Lung (tissue), 11 donors: ENCODE measurements at regions not wholly inside any gene's neighbourhood (a gene's known extent, or its start where the extent isn't known, plus 50 kb on each side); places are given as distances from the start of the nearest gene placed in this dataset.
"Not testable (repeated sequence)": the region's sequence is repeated elsewhere in the genome, so short reads cannot be mapped to it uniquely, and the experiment has no call there.

Experiments used
- ATAC-seq: fragments of 200-7000 bp; cut with Tn5 transposase; one replicate; pipeline ENCODE4 v1.9.1; 2020; ENCODE audit warnings: moderate number of reproducible peaks; ENCODE audit not compliant: insufficient read depth, low FRiP score
- DNase-seq, 3 donors: peaks; one replicate each; pipeline ENCODE4 v3.0.0-alpha.2; 2013 to 2017
- H3K27ac ChIP-seq, 2 donors: one replicate each; pipeline ENCODE4 v1.5.1; 2013; ENCODE audit warnings: mild to moderate bottlenecking in 2 of 2, moderate library complexity in 2 of 2, control low read depth in 1 of 2, inconsistent platforms in 1 of 2, low read depth in 1 of 2, low read length in 1 of 2
- H3K27me3 ChIP-seq, 3 donors: one replicate each; pipeline ENCODE4 v1.5.1; 2013; ENCODE audit warnings: low read length in 2 of 3; ENCODE audit not compliant: control insufficient read depth in 3 of 3, insufficient read depth in 3 of 3
- H3K36me3 ChIP-seq, 4 donors: one replicate each; pipeline ENCODE4 v1.5.1; 2013; ENCODE audit warnings: low read length in 4 of 4, mild to moderate bottlenecking in 1 of 4, moderate library complexity in 1 of 4; ENCODE audit not compliant: control insufficient read depth in 4 of 4, insufficient read depth in 4 of 4
- H3K4me1 ChIP-seq, 5 donors: one replicate each; pipeline ENCODE4 v1.5.1; 2013; ENCODE audit warnings: low read length in 5 of 5, mild to moderate bottlenecking in 2 of 5, moderate library complexity in 1 of 5; ENCODE audit not compliant: control insufficient read depth in 5 of 5, insufficient read depth in 5 of 5
- H3K4me3 ChIP-seq: one replicate; pipeline ENCODE4 v1.5.1; 2013; ENCODE audit warnings: mild to moderate bottlenecking, control low read depth, moderate library complexity
- H3K9ac ChIP-seq, 2 donors: one replicate each; pipeline ENCODE4 v1.5.1; 2013; ENCODE audit warnings: low read length in 2 of 2, control low read depth in 1 of 2; ENCODE audit not compliant: insufficient read depth in 1 of 2
- H3K9me3 ChIP-seq, 4 donors: one replicate each; pipeline ENCODE4 v1.5.1; 2013; ENCODE audit warnings: low read length in 3 of 4, mild to moderate bottlenecking in 1 of 4, moderate library complexity in 1 of 4; ENCODE audit not compliant: control insufficient read depth in 4 of 4, insufficient read depth in 3 of 4
- CTCF ChIP-seq: IDR thresholded peaks from 2 replicates; pipeline ENCODE4 v1.5.1; 2012; ENCODE audit warnings: mild to moderate bottlenecking; ENCODE audit errors: control extremely low read depth, extremely low read depth
- WGBS, 2 donors: extraction: QIAGEN DNeasy Blood & Tissue Kit; methylation state at CpG; one replicate each; pipeline ENCODE4 v1.1.7; 2013; 5-methylcytosine and 5-hydroxymethylcytosine counted together
- donor health status: control.
- donor health status: control.
- donor health status: Bipolar disorder and iron deficiency.
- donor health status: healthy.
- donor health status: DM: yes; HTN: yes; CAD: no.

- H3K9ac ChIP-seq = no peak overlapping the region
- no peaks in the 10 kb centered on the region for H3K4me1 ChIP-seq
- no peaks in the 10 kb centered on the region for H3K9me3 ChIP-seq
- no peak overlapping the region for H3K27ac ChIP-seq
- ATAC-seq (no peak), DNase-seq (no peak)
- H3K27me3 ChIP-seq = no peaks in the 10 kb centered on the region
- no peak for TF ChIP-seq CTCF
- no peaks in the 10 kb centered on the region for H3K36me3 ChIP-seq
- no peak overlapping the region for H3K4me3 ChIP-seq
Measured at GRCh38 chr6:141981190-141981589, 151.5 kb upstream of the GJE1 start.

- Histone ChIP-seq H3K4me1 (no peaks in the 10 kb centered on the region), H3K9ac (no peak overlapping the region), H3K9me3 (no peaks in the 10 kb centered on the region), H3K27ac (no peak overlapping the region), H3K4me3 (no peak overlapping the region), H3K27me3 (no peaks in the 10 kb centered on the region), H3K36me3 (no peaks in the 10 kb centered on the region)
- TF ChIP-seq CTCF = no peak
- DNase-seq (no peak), ATAC-seq (no peak)
- WGBS, 2 donors = 91 to 93% methylated on average over 2 of the region's 2 CpGs
Measured at GRCh38 chr6:141977782-141978181, 154.9 kb upstream of the GJE1 start.

GRCh38 chr6:141976994-141977393 is 155.7 kb upstream of the GJE1 start:
- Histone ChIP-seq H3K27me3 (no peaks in the 10 kb centered on the region), H3K9ac (no peak overlapping the region), H3K27ac (no peak overlapping the region), H3K4me3 (no peak overlapping the region), H3K36me3 (no peaks in the 10 kb centered on the region), H3K9me3 (no peaks in the 10 kb centered on the region), H3K4me1 (no peaks in the 10 kb centered on the region)
- DNase-seq = no peak
- no peak for ATAC-seq
- no peak for TF ChIP-seq CTCF
- WGBS, 2 donors = 71 to 79% methylated on average over 1 of the region's 1 CpG

- DNase-seq, ATAC-seq, H3K36me3 ChIP-seq, H3K4me3 ChIP-seq, H3K27me3 ChIP-seq, H3K9ac ChIP-seq, H3K4me1 ChIP-seq, H3K9me3 ChIP-seq, H3K27ac ChIP-seq: not testable (repeated sequence)
- WGBS, 2 donors = 83 to 87% methylated on average over 19 of the region's 19 CpGs
Measured at GRCh38 chr6:141969768-141970415, 162.8 kb upstream of the GJE1 start.
